Mucosa of descending colon (tissue), 3 donors: ENCODE measurements at regions not wholly inside any gene's neighbourhood (a gene's known extent, or its start where the extent isn't known, plus 50 kb on each side); places are given as distances from the start of the nearest gene placed in this dataset.

Experiments used
- ATAC-seq: fragments of 200-7000 bp; cut with Tn5 transposase; one replicate; pipeline ENCODE4 v1.9.1; 2020; ENCODE audit warnings: mild to moderate bottlenecking, moderate library complexity
- DNase-seq, 3 donors: peaks; one replicate each; pipeline ENCODE4 v3.0.0-alpha.2; 2020
- H3K36me3 ChIP-seq: fragments of 200-600 bp; one replicate; pipeline ENCODE4 v1.8.0; 2021; ENCODE audit warnings: low read depth, mild to moderate bottlenecking
- H3K4me1 ChIP-seq: fragments of 200-600 bp; one replicate; pipeline ENCODE4 v1.8.0; 2021; ENCODE audit warnings: low read depth, mild to moderate bottlenecking
- H3K4me3 ChIP-seq: fragments of 200-600 bp; one replicate; pipeline ENCODE4 v1.8.0; 2021; ENCODE audit warnings: mild to moderate bottlenecking
- H3K9me3 ChIP-seq: fragments of 200-600 bp; one replicate; pipeline ENCODE4 v1.8.0; 2021; ENCODE audit warnings: mild to moderate bottlenecking
- intact Hi-C, 2 donors: fragments of 100-400 bp; cut with DNase I in 1 of 2; cut with micrococcal nuclease in 1 of 2; formaldehyde crosslinking; loops; one replicate each; pipeline versions ENCODE4 v1.11.0 to v1.11.1; 2022; cut with DNase I, micrococcal nuclease
- TF ChIP-seq, protein P1 (sequence below): fragments of 200-600 bp; IDR thresholded peaks from one replicate; pipeline ENCODE4 v1.8.0; 2022; ENCODE audit warnings: antibody characterized with exemption, mild to moderate bottlenecking
- donor health status: DM: no; HTN: no; CAD: no; lungs with moderate emphysema.
- donor health status: DM: no; HTN: no; CAD: no.
- donor health status: DM: no; HTN: yes; CAD: no.

DNA sequence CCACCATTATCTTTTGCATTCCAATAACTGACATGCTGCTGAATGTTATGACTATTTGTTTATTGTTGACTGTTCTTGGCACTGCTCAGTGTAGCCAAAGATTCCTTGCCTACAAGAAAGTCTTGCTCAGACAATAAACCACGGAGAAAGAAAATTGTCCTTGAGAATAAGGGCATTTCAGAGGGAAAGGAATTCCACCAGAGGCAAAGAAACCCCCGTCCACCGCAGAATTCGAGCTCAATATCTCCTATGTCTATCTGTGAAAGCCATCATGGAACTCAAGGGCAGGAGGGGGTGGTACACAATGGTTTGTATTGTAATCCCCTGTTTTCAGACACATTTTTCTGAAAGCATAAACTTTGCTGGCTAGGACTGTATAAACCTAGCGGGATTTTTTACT is 70.3 kb upstream of the ADAMTS16 start:
- DNase-seq (no peak), ATAC-seq (no peak)
- Histone ChIP-seq H3K9me3 (no peaks in the 10 kb centered on the region), H3K4me3 (no peak overlapping the region), H3K4me1 (no peaks in the 10 kb centered on the region), H3K36me3 (no peaks in the 10 kb centered on the region)
- intact Hi-C loops: no loop called here
- TF ChIP-seq, protein P1, sequence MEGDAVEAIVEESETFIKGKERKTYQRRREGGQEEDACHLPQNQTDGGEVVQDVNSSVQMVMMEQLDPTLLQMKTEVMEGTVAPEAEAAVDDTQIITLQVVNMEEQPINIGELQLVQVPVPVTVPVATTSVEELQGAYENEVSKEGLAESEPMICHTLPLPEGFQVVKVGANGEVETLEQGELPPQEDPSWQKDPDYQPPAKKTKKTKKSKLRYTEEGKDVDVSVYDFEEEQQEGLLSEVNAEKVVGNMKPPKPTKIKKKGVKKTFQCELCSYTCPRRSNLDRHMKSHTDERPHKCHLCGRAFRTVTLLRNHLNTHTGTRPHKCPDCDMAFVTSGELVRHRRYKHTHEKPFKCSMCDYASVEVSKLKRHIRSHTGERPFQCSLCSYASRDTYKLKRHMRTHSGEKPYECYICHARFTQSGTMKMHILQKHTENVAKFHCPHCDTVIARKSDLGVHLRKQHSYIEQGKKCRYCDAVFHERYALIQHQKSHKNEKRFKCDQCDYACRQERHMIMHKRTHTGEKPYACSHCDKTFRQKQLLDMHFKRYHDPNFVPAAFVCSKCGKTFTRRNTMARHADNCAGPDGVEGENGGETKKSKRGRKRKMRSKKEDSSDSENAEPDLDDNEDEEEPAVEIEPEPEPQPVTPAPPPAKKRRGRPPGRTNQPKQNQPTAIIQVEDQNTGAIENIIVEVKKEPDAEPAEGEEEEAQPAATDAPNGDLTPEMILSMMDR: no peak

DNA sequence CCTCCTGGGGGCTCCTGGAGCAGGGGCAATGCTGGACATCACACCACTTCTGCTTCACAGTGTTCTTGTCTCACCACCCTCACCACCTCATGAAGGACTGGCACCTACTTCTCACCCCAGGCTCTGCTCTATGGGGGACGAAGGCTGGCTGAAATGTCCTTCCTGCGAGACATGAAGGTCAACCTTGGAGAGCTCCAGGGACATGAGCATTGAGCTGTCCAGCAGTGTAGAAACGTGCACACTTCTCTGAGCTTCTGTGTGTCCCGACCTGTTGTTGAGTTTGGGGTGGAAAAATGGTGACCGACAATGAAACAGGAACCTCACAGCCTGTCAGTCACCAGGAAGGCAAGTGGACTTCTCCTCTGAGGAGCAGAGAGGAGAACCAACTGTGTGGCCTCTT is 68.6 kb upstream of the ADAMTS16 start:
- Histone ChIP-seq H3K36me3 (no peaks in the 10 kb centered on the region), H3K9me3 (no peaks in the 10 kb centered on the region), H3K4me3 (no peak overlapping the region), H3K4me1 (no peaks in the 10 kb centered on the region)
- ATAC-seq: no peak
- intact Hi-C loops: no loop called here
- no peak for DNase-seq
- TF ChIP-seq, protein P1: no peak

DNA sequence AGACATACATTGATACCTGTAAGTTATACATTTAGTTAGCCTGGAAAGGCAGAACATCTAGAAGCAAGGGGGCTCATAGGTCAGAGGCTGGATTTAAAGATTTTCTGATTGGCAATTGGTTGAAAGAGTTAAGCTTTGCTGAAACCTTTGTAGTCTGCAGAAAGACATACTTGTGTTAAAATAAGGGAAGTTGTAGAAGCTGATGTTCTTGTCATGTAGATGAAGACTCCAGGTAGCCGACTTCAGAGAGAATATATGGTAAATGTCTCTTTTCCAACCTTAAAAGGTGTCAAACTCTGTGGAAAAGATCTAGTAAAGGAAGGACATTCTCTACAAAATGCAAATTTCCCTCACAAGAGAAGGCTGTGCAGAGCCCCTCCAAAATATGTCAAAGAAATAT is 62.9 kb upstream of the ADAMTS16 start:
- no peaks in the 10 kb centered on the region for H3K4me1 ChIP-seq
- no peak for ATAC-seq
- TF ChIP-seq, protein P1: no peak
- intact Hi-C loops: no loop called here
- H3K4me3 ChIP-seq: no peak overlapping the region
- no peaks in the 10 kb centered on the region for H3K36me3 ChIP-seq
- no peak for DNase-seq
- no peaks in the 10 kb centered on the region for H3K9me3 ChIP-seq

DNA sequence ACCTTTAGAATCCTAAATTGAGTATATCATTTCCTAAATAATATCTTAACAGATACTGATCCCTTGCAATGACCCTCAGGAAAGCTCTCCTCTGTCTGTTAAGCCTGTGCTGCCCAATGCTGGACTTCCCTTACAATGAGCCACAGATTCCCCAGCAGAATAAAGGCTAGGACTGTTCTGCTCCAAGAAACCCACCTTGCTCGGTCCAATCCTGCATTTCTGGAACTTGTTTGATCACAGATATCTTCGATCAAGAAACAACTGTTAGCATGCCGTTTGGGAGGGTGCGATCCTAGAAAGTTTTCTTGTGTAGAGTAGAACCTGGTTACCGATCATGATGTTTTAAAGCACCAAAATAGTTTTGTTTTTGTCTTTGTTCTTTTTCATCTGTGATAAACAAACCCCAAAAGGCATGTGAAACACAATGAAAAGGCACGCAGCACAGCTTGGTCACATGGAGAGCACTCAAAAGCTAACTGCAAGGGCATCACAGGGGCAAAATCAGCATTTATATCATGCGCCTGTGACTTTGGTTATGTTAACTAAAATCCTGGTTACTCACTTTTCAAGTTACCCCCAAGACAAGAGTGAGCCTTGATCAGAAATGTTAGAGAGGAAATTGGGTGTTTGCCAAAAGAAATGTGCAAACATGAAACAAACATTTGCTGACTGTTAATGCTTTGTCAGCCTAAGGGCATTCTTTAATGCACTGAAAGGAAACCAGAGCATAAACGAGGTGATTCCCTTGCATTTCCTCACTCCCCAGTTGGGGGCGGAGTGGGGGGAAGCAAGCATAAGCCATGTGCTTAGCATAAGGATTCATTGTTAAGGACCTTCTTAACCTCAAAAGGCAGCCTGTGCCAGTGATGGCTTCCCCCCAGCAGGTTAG is 61.9 kb upstream of the ADAMTS16 start:
- Histone ChIP-seq H3K4me3 (no peak overlapping the region), H3K4me1 (no peaks in the 10 kb centered on the region), H3K9me3 (no peaks in the 10 kb centered on the region), H3K36me3 (no peaks in the 10 kb centered on the region)
- intact Hi-C loops: no loop called here
- no peak for DNase-seq
- TF ChIP-seq, protein P1: no peak
- ATAC-seq: no peak

DNA sequence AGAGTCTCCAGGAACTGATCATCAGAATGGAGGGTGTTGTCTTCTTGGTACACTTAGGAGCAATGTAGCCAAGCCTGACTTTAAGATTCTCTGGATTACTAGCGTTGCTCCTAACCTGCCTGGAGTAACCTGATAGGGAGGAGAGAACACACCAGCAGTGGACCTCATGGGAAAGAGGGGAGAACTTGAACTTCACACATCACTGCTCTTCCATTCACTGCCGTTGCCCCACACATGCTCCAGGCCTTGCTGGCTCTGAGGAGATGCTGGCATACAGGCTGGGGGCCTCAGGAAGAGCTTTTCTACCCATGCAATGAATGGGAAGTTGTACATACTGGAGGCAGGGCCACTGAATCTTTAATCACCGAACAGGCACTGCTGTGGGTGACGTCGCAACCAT is 60.3 kb upstream of the ADAMTS16 start:
- Histone ChIP-seq H3K36me3 (no peaks in the 10 kb centered on the region), H3K4me3 (no peak overlapping the region), H3K4me1 (no peaks in the 10 kb centered on the region), H3K9me3 (no peaks in the 10 kb centered on the region)
- ATAC-seq (no peak), DNase-seq (no peak)
- TF ChIP-seq, protein P1: no peak
- intact Hi-C loops: no loop called here
